NCI-H2029 (cell line): ENCODE measurements at regions not wholly inside any gene's neighbourhood (a gene's known extent, or its start where the extent isn't known, plus 50 kb on each side); places are given as distances from the start of the nearest gene placed in this dataset.
A peak's percentile ranks its signal among the peaks of the same experiment; 100 is the strongest.
"Not testable (repeated sequence)": the region's sequence is repeated elsewhere in the genome, so short reads cannot be mapped to it uniquely, and the experiment has no call there.

Experiments
- DNase-seq: peaks from one replicate; lab custom pipeline; 2025; lab: John Stamatoyannopoulos, UW

- DNase-seq = no peak
These were observed 382.7 kb downstream of the RPS24 start for GRCh38 chr10:78416031-78417011.

- no peak for DNase-seq
These were observed 384.0 kb downstream of the RPS24 start for GRCh38 chr10:78417425-78418370.

- DNase-seq = no peak
These were observed 386.0 kb downstream of the RPS24 start for GRCh38 chr10:78419481-78420265.

- DNase-seq = no peak
These were observed 387.5 kb downstream of the RPS24 start for GRCh38 chr10:78420946-78421735.

GRCh38 chr10:78424050-78424449 lies 390.4 kb downstream of the RPS24 start:
- not testable (repeated sequence) for DNase-seq

- no peak for DNase-seq
These were observed 391.1 kb downstream of the RPS24 start for GRCh38 chr10:78424723-78425122.

GRCh38 chr10:78426181-78426580 lies 392.5 kb downstream of the RPS24 start:
- DNase-seq = no peak

GRCh38 chr10:78427497-78428031 lies 393.9 kb downstream of the RPS24 start:
- DNase-seq = no peak

- no peak for DNase-seq
These were observed 394.9 kb downstream of the RPS24 start for GRCh38 chr10:78428579-78428978.

GRCh38 chr10:78429984-78430383 lies 396.3 kb downstream of the RPS24 start:
- no peak for DNase-seq

GRCh38 chr10:78432583-78432982 lies 398.9 kb downstream of the RPS24 start:
- no peak for DNase-seq

GRCh38 chr10:78433076-78433595 lies 399.5 kb downstream of the RPS24 start:
- no peak for DNase-seq

- peak; percentile 14 for DNase-seq
These were observed 400.3 kb downstream of the RPS24 start for GRCh38 chr10:78433766-78434535.

- DNase-seq = no peak
These were observed 401.2 kb downstream of the RPS24 start for GRCh38 chr10:78434886-78435285.

- no peak for DNase-seq
These were observed 402.0 kb downstream of the RPS24 start for GRCh38 chr10:78435484-78436221.

- DNase-seq = no peak
These were observed 402.5 kb downstream of the RPS24 start for GRCh38 chr10:78436222-78436573.

GRCh38 chr10:78436706-78437406 lies 403.2 kb downstream of the RPS24 start:
- no peak for DNase-seq

GRCh38 chr10:78437407-78437768 lies 403.7 kb downstream of the RPS24 start:
- no peak for DNase-seq
